Stimulated activated naive CD4-positive, alpha-beta T cell treated with Interleukin-2 at 50 U/mL for 16 hours (primary cell): ENCODE measurements at regions not wholly inside any gene's neighbourhood (a gene's known extent, or its start where the extent isn't known, plus 50 kb on each side); places are given as distances from the start of the nearest gene placed in this dataset.
"Not testable (repeated sequence)": the region's sequence is repeated elsewhere in the genome, so short reads cannot be mapped to it uniquely, and the experiment has no call there.

Experiments
- DNase-seq: peaks from one replicate; lab custom pipeline; 2025; lab: John Stamatoyannopoulos, UW

DNA sequence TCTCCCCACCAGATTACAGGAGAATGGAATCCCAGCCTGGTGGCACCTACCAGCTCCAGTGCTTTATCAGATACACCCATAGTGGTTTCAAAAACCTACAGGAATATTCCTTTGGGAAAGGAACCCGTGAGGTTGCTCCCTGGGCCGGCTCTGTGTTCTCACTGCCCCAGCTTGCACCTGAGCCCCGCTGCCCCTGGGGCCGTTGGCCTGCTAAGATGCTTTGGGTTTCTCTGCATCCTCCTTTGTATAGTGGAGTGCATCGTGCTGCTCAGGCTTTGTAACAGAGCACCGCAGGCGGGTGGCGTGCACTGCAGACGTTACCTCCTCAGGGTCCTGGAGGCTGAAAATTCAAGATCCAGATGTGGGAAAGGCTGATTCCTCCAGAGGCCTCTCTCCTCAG, 414.1 kb downstream of the BRD1 start:
- no peak for DNase-seq

DNA sequence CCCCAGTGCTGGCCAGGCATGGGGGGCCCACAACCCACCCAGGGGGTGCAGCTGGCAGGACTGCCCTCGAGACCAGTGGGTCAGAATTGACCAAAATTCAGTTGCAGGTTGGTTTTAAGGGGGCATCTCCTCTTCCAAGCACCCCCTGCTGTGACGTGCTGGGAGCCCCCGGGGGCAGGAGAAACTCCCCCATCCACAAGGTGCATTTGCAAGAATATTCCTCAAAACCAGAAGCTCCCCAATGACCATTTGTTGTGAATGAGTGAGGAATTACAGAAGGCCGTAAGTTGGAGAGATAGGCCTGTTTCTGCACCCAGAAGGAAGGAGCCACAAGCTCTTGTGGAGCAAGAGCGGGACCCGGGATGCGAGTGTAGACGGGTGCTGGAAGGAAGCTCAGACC, 414.5 kb downstream of the BRD1 start:
- no peak for DNase-seq

DNA sequence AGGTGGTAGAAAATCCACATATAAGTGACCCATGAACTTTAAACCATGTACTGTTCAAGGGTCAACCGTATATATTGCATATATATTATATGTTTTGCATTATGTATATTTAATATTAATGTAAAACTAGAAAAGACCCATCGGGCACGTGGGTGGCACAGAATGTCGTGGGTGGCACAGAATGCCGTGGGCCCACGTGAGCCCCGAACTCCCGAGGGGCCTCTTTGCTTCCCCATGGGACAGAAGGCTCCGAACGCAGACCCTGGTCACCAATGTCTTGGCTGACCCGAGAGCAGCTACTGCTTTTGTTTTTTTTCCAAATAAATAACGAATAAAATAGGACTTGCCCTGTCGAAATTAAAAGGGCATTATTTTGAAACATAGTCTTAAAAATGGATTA, 415.4 kb downstream of the BRD1 start:
- no peak for DNase-seq

DNA sequence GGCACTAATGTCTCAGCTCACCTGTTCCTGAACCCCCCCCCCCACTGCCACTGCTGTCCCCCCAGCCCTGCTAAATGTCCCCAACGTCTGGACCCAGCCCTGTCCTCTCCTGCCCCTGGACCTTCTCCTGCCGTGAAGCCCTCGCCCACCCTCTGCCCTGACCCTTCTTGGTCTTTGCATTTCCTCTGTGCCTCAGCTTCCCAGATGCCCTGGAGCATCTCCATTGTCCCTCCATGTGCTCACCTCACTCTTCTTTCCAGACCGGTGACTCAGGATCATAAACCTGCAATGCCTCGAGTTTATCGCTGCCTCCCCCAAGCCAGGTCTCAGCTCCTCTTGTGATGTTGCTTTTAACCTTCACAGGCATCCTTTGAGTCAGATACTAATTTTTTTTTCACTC, 416.4 kb downstream of the BRD1 start:
- no peak for DNase-seq

DNA sequence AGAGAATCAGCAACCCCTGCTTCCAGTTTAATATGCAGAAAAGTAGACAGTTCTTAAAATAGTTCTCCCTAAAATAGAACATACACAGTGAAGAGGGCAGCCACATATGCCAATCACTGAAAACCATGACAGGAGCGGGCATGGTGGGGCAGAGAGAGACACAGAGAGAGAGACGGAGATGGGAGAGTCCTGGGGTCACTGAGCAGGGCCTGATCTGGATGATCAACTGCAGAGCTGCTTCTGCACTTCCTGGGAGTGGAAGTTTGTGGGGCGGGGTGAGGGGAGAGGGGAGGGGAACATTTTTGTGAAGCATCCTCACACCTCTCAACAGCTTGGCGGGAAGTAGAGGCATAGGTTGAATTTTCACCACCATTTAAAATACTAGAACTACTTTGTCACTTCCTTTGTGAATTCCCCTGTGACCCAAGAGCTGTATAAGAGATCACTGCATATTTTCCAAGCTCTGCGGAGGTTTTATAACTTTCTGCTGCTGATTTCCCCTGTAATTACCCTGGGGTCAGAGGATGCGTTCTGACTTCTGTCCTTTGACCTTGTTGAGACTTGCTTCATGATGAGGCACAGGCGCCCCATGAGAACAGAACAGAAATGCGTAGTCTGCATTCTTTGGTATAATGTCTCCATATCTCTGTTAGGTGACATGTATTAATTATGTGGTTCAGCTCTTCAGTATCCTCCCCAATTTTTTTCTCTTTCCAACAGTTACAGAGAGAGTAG, 419.4 kb downstream of the BRD1 start:
- DNase-seq = no peak

DNA sequence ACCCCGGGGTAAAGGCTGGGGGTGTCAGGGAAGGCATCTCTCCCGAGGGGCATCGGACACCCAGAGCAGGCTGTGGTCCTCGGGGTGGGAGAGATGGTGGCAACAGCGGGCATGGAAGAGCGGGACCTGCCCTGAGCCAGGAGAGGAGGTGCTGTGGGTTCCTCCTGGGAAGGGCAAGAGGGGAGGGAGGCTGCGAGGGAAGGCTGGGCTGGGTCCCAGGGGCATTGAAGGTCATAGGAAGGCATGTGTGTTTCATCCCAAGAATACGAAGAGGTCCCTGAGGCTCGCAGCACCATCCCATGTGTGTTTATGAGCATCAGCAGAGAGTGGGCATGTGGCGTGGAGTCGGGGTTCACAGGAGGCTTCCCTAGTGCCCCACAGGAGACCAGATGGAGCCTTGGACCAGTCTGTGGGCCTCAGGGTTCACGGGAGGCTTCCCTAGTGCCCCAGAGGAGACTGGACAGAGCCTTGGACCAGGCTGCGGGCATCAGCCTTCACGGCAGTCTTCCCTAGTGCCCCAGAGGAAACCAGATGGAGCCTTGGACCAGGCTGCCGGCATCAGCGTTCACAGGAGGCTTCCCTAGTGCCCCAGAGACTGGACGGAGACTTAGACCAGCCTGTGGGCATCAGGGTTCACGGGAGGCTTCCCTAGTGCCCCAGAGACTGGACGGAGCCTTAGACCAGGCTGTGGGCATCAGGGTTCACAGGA, 420.6 kb downstream of the BRD1 start:
- DNase-seq = no peak

DNA sequence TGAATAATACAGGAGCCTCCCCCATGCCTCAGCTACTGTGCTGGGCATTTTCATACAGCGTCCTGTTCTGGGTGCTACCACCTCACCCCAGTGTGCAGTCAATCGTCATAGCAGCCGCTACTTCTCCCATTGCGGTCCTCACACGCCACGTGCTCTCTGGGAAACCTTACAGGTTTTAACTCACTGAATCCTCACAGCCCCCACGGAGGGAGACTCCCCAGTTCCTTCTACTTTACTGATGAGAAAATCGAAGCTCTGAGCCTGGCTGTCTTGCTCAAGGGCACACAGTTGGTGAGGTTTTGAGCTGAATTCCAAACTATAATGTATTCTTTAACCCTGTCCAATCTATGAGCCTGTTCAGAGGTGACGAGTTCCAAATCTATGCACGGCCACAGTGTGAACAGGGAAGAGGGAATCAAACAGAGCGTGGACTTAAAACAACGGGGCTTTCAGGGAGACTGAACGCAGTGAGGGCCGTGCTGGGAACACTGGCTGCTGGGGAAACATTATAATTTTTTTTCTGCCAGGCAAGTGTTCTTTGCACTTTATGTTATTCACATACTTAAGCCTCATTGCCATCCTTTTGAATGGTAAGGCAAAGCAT, 421.5 kb downstream of the BRD1 start:
- DNase-seq = no peak

DNA sequence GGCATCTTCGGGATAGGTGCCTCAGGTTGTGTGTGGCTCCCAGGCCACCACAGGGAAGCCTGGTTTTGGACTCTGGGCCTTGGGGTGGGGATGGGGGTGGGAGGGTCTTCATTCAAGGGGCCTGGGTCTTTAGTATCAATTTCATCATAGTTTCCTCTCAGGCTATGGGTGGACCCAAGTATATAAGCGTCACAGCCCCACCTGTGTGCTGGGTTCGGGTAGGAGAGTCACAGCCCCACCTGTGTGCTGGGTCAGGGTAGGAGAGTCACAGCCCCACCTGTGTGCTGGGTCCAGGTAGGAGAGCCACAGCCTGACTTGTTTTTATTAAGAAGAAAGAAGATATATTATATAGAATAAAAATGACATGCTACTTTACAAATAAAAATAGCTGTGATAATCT, 422.1 kb downstream of the BRD1 start:
- no peak for DNase-seq

DNA sequence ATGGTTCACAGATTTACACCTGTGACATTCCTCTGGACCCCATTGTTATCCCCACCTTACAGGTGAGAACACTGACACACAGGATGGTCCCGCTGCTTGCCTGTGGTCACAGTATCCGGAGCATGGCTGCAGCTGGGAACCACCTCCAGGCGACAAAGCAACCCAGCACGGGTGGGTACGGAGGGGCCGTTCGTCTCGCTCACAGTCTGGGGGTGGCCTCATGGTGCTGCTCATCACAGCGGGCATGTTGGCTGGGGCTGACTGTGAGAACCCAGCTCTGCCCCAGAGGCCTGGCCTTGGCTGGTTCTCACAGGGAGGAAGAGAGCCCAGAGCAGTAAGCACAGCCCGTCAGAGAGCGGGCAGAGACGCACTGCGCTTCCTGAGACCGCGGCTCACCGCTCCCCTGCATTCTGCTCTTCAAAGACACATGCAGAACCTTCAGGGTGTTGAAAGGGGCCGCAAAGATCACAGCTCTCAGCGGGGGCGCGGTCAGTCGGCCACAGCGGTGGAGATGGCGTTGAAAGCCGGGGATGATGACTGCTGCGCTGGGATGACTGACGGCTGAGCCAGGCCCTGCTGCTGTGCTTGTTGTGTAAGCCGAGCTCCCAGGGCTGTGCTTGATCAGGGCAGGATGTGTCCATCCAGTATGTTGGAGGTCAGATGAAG, 423.0 kb downstream of the BRD1 start:
- no peak for DNase-seq

DNA sequence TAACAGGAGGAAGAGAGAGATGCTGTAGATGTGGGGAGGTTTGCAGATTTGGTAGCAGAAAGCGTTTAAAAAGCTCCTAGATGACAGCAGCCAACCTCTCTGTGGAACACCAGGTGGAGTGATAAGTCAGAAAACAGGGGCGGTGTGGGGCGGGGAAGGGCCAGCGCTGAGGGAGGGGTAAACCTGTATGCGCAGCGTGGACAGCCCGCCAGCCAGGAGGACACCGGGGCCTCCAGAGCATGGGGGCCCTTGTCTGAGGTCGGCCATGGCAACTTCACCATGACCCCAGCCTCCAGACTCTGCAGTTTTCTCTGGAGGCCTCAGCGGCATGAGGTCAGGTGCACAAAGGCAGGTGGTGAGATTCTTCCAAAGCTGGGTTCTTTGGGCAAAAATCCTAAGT, 423.7 kb downstream of the BRD1 start:
- no peak for DNase-seq

DNA sequence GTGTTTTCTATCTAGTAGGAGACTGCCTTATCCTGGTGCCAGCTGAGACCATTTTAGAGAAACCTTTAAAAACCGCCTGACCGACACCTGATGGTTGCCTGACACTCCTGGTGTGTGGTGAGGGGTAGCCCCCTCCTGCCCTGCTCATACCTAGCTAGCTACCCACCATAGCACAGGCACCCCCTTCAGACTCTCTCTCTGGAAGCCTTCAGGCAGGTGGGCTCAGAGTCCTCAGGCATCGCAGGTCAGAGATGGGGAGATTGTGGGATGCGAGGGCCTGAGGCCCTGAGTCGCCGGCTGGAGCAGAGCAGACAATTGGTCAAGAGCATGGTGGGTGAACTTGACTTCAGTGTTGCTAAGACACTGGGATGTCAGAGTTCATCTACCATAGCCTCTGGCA, 424.6 kb downstream of the BRD1 start:
- no peak for DNase-seq

DNA sequence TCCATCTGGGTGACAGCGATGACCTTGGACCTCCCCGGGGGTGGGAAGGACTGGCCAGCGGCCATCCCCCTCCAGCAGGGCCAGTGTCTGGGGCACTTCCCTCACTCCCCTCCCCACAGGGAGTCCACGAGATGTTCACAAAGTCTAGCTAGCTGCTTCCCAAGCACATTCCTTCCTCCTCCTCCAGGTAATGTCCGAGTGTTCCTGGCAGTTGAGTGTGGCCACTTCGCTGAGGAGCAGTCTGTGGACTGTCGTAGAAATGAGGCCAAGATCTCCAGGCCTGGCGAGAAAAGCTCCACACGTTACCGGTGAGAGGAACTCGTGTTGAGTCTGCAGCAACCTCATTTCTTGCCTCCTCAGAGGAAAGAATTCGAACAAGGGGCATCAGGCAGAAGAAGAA, 425.5 kb downstream of the BRD1 start:
- DNase-seq = no peak

DNA sequence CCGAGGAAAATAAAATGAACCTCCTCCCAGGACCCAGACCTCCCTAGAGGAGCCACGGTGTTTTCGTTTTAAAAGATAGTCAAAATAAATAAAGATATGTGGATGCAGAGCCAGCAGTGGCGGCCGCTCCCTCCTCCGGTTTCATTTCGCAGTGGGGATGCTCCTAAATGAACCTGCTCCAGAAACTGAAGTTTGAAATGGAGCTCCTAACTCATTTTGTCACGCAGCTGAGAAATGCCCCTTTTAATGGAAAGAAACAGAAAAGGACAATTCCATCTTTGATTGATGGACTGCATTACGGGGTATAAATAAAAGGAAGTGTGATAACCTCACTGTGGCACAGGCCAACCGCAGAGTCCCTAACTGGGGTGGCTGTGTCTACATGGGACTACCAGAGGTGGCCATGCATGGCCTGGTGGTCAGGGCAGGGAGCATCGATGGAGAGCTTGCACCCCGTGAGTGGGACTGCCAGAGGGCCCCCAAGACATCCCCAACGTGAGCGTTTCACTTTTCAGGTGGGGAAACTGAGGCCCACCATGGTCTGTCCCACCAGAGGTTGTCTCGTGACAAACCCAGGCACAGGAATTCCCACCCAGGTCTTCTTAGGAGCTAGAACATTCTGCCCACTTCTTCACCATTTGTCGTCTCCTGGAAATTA, 426.6 kb downstream of the BRD1 start:
- DNase-seq = no peak

DNA sequence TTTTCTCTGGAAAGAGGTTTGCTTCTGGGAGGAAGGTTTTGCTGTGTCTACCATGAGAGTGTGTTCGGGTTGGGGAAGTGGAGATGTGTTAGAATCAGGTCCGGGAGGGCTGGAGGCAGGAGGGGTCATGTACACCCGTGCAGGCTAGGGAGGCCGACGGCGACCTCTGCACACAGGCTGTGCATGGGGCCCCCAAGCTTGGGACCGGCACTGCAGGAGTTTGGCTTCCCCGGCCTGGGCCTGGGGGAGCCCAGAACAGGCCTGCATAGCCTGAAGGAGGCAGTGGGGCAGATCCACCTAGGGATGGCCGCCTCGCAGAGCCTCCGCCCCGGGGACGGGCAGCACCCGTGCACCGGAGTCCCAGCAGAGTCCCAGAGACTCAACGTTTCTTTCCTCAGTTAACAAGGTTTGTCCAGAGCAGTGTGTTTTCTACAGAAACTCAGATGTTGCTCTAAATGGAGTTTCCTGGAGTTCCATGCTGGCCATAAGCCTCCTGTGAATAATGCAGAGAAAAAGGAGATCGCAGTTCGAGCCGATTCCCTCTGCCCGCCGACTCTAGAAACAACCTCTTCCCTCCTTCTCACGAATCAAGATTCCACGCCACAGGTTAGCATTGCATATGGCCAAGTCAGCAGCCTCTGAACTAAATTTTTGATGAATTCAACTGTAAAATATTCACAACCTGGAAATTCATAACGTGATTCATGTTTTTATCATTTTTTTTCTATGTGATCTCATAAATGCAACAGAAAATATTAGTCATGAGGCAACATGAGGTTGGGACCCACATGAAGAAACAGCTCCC, 427.3 kb downstream of the BRD1 start:
- DNase-seq = no peak

DNA sequence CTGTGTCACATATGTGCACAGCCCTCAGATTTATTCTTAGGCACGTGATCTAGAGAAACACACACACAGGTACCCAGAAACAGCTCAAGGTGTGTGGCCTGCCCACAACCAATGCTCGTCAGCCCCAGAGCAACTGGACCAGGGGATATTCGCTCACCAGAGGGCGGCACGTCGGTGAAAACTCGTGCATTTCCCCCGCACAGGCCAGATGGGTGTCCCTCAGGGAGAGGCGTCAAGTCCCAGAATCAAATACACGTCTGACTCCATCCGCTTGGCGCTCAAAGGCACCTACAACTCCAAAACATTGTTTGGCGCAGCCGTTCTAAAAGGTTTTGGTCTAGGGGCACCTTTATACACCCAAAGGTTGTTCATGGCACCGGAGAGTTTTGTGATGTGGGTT, 429.0 kb downstream of the BRD1 start:
- no peak for DNase-seq

DNA sequence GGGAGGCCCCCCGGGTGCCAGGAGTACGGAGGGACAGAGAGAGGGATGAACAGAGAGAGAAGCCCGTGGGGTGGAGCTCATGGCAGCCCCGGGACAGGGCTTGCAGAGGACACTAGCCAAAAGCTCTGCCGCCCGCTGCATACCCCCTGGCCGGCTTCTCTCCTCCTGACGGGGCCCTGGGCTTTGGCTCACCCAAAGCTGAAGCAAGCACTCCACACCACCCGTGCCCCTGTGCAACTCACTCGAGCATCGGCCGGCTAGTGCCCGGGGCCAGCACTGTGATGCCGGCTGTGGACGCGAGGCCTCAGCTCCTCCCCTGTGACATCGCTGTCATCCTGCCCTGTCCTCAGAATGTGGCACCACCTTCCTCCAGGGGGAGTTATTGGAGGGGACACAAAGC, 429.6 kb downstream of the BRD1 start:
- no peak for DNase-seq

DNA sequence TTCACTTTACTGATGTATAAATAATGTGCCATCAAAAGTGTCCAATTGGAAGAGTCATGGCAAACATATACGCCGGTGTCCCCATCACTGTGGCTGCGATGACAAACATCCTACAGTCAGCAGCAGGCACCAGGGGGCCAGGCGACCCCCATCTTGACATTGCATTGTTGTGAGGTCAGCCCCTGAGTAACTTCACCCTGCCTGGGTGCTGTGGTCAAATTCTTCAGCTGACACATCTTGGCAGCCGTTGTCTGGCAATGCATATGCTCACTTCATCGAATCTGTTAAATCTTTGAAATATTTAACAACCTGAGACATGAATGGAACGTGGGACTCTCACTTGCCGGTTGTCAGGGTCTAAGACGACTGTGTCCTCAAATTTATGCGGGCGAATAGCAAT, 430.9 kb downstream of the BRD1 start:
- DNase-seq = no peak

DNA sequence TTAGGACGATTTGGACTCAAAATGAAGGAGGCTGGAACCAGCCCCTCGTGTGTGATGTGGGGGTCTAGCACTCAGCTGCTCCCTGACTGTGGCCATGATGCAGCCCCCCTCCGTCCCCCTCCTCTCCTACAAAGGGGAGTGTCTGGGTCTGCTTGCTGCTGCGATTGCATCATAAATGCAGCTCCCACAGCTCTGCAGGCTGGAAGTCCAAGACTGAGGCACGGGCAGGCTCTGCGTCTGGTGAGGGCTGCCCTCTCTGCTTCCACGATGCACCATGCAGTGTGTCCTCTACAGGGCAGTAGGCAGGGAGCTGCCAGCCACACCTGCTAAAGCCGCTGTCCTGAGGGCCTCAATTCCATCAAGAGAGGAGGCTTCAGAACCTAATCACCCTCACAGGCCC, 432.1 kb downstream of the BRD1 start:
- DNase-seq = no peak

DNA sequence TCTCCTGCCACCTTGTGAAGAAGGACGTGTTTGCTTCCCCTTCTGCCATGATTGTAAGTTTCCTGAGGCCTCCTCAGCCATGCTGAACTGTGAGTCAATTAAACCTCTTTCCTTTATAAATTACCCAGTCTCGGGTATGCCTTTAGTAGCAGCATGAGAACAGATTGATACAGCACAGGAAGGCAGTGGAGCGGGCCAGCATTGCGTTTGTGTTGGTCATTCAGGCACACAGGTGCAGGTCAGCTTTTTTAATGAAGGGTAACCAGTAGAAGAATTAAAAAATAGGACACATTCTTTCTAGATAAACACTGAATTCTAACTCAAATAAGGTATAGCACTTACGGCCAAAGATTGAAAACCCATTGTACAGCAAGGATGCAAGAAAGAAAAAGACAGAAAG, 432.6 kb downstream of the BRD1 start:
- DNase-seq = not testable (repeated sequence)

DNA sequence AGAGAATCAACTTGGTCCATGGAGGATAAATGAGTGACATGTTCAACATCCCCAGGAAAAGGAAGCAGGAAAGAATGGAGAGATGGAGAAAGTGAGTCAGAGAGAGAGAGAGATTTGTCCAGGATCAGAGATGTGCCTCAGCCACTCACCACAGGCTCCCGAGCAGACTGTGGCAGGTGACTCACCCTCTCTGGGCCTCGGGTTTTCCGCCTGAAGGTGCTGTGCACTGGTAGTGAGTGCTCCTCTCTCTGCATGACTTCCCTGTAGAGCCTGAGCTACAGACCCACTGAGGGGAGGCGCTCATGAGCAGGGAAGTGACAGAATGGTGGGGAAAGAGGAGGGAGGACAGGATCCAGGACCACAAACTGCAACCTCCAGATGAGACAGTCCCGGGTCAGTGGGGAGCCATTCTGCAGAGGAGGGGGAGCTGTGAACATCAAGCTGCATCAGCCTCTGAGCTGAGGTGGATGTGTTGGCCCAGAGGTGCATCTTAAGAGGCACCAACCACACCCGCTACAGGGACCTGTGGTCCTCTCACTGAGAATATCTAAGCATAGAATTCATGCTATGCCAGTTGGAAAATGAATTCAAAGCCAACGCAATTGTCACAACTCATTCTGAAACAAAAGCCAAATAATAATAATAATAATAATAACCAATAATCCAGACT, 433.4 kb downstream of the BRD1 start:
- DNase-seq = no peak

DNA sequence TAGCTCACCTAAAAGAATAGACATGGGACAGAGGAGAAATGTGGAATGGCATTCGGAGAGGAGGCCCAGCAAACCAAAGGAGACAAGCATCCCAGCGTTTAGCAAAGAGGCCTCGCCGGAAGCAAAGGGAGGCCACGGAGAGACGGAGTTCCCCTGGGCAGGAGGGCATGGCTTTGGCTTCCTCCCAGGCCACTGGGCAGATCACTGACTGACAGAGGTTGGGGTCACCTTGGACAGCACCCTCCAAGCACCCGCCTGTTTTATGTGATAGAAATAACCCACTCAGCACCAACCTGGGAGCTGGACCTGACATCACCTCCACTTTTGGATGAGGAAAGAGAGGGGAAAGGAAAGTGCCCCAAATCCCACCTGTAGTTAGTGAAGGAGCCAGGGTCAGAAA, 434.1 kb downstream of the BRD1 start:
- DNase-seq = no peak
